HL-60 (cell line): ENCODE measurements at regions not wholly inside any gene's neighbourhood (a gene's known extent, or its start where the extent isn't known, plus 50 kb on each side); places are given as distances from the start of the nearest gene placed in this dataset.

Experiments
- CTCF ChIP-seq: IDR thresholded peaks from one replicate; pipeline ENCODE4 v1.5.1; 2011; ENCODE audit warnings: low read length, control low read depth, inconsistent platforms; ENCODE audit not compliant: insufficient read depth
- POLR2AphosphoS5 ChIP-seq: IDR thresholded peaks from 2 replicates; pipeline ENCODE4 v1.6.1; 2012; ENCODE audit warnings: low read depth

GRCh38 chr3:153348457-153349107 lies 186.6 kb downstream of the RAP2B start:
- no peak for TF ChIP-seq CTCF
- TF ChIP-seq POLR2AphosphoS5: no peak
